ENCODE measurements at regions not wholly inside any gene's neighbourhood (a gene's known extent, or its start where the extent isn't known, plus 50 kb on each side); places are given as distances from the start of the nearest gene placed in this dataset.

DNA sequence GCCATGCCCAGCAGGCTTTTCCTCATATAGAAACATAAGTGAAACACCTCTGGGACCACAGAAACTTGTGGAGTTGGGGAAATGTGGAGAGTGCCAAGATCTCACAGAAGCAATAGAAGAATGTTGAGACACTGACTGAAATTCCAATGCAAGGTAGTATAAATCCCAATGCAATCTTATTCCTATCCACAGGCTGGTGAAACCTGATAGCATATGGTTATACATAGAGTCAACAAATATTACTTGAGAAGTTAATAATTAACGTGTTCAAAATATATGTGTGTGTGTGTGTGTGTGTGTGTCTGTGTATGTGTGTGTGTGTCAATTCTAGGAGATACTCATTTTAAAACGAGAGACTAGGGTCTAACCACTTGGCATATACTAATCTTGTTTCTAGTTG is 776.8 kb upstream of the ACVR2A start:
- no peak overlapping the region for H3K9ac ChIP-seq (ENCODE audit: low read length in 3 of 3)
- no peaks in the 10 kb centered on the region for H3K27me3 ChIP-seq (ENCODE audit: control insufficient read depth, insufficient read depth, low read length)
- no peaks in the 10 kb centered on the region for H3K36me3 ChIP-seq (ENCODE audit: control insufficient read depth in 2 of 3, insufficient read depth in 3 of 3, low read length in 3 of 3)
- H3K4me3 ChIP-seq (ENCODE audit: low read length in 3 of 3), result no peak overlapping the region
- intact Hi-C loops (cut with DNase I), result no loop called here
- FAIRE-seq (no peak), DNase-seq (no peak)
- TF ChIP-seq, protein P1, sequence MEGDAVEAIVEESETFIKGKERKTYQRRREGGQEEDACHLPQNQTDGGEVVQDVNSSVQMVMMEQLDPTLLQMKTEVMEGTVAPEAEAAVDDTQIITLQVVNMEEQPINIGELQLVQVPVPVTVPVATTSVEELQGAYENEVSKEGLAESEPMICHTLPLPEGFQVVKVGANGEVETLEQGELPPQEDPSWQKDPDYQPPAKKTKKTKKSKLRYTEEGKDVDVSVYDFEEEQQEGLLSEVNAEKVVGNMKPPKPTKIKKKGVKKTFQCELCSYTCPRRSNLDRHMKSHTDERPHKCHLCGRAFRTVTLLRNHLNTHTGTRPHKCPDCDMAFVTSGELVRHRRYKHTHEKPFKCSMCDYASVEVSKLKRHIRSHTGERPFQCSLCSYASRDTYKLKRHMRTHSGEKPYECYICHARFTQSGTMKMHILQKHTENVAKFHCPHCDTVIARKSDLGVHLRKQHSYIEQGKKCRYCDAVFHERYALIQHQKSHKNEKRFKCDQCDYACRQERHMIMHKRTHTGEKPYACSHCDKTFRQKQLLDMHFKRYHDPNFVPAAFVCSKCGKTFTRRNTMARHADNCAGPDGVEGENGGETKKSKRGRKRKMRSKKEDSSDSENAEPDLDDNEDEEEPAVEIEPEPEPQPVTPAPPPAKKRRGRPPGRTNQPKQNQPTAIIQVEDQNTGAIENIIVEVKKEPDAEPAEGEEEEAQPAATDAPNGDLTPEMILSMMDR (IDR thresholded peaks at IDR 0.05; ENCODE audit: borderline replicate concordance, extremely low read depth, insufficient read depth), result no peak
- H3K4me1 ChIP-seq (ENCODE audit: control insufficient read depth in 2 of 3, insufficient read depth in 2 of 3, low read depth in 1 of 3, low read length in 3 of 3), result no peaks in the 10 kb centered on the region
- H3K9me3 ChIP-seq (ENCODE audit: control insufficient read depth in 2 of 3, insufficient read depth in 1 of 3, low read length in 3 of 3), result no peaks in the 10 kb centered on the region
- no peak overlapping the region for H3K27ac ChIP-seq (ENCODE audit: low read depth in 2 of 2, low read length in 2 of 2)

DNA sequence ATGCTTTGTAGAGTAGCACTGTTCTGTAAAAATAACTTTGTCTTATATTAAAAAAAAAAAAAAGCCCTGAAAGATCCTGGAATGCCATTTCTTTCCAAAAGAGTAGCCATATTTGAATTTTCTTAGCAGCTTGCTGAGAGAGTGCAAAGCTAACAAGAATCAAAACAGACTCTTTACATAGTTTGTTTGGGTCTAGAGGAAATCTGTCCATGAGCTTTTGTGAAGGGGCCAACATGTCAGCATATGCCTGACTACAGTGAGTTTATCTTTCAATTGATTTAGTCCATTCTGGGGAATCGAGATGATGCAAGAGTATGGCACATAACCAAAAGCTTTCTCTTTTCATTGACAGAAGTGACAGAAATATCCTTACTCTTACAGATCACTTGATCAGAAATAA is 777.7 kb upstream of the ACVR2A start:
- Histone ChIP-seq H3K9me3 (ENCODE audit: control insufficient read depth in 2 of 3, insufficient read depth in 1 of 3, low read length in 3 of 3) (no peaks in the 10 kb centered on the region), H3K27ac (ENCODE audit: low read depth in 2 of 2, low read length in 2 of 2) (no peak overlapping the region), H3K4me3 (ENCODE audit: low read length in 3 of 3) (no peak overlapping the region), H3K9ac (ENCODE audit: low read length in 3 of 3) (no peak overlapping the region), H3K4me1 (ENCODE audit: control insufficient read depth in 2 of 3, insufficient read depth in 2 of 3, low read depth in 1 of 3, low read length in 3 of 3) (no peaks in the 10 kb centered on the region), H3K36me3 (ENCODE audit: control insufficient read depth in 2 of 3, insufficient read depth in 3 of 3, low read length in 3 of 3) (no peaks in the 10 kb centered on the region), H3K27me3 (ENCODE audit: control insufficient read depth, insufficient read depth, low read length) (no peaks in the 10 kb centered on the region)
- FAIRE-seq (no peak), DNase-seq (no peak)
- intact Hi-C loops (cut with DNase I), result no loop called here
- TF ChIP-seq, protein P1 (IDR thresholded peaks at IDR 0.05; ENCODE audit: borderline replicate concordance, extremely low read depth, insufficient read depth), result no peak

DNA sequence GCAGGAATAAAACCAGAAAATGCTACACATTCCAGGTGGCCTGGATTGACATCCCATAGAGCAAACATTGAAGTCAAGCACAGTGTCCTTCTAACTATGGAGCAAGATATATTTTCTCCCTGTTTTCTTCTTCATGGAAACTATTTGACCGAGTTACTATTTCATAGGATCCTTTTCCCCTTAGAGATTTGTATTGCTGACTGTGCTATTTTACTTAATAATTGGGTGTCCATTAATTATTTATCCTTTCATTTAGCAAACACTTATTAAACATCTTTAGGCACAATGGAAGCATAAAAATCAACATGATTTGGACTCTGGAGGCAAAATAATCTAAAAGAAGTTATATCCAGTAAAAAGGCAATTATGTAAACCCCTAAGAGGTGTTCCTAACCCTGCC is 782.8 kb upstream of the ACVR2A start:
- DNase-seq, result no peak
- no peak overlapping the region for H3K4me3 ChIP-seq (ENCODE audit: low read length in 3 of 3)
- H3K9me3 ChIP-seq (ENCODE audit: control insufficient read depth in 2 of 3, insufficient read depth in 1 of 3, low read length in 3 of 3), result no peaks in the 10 kb centered on the region
- TF ChIP-seq, protein P1 (IDR thresholded peaks at IDR 0.05; ENCODE audit: borderline replicate concordance, extremely low read depth, insufficient read depth), result no peak
- no peaks in the 10 kb centered on the region for H3K27me3 ChIP-seq (ENCODE audit: control insufficient read depth, insufficient read depth, low read length)
- no peaks in the 10 kb centered on the region for H3K36me3 ChIP-seq (ENCODE audit: control insufficient read depth in 2 of 3, insufficient read depth in 3 of 3, low read length in 3 of 3)
- H3K27ac ChIP-seq (ENCODE audit: low read depth in 2 of 2, low read length in 2 of 2), result no peak overlapping the region
- intact Hi-C loops (cut with DNase I), result no loop called here
- no peak overlapping the region for H3K9ac ChIP-seq (ENCODE audit: low read length in 3 of 3)
- FAIRE-seq, result no peak
- H3K4me1 ChIP-seq (ENCODE audit: control insufficient read depth in 2 of 3, insufficient read depth in 2 of 3, low read depth in 1 of 3, low read length in 3 of 3), result no peaks in the 10 kb centered on the region

DNA sequence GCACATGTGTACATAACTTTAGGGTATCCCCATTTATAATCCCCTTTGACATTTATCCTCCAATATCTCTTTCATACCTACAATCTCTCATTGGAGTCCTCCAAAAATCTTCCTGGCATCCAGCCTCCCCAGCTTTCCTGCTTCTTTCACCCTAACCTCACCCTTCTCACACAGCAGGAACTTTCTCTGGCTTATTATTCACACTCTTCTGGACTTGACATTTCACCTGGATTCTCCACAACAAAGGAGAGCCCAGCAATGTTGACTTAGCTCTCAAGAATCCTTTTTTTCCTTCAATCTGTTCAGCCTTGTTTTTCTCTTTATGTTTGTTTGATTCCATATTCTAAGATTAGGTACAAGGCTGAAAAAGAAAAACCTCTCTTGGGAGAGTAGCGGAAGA is 783.6 kb upstream of the ACVR2A start:
- no peak for FAIRE-seq
- H3K9ac ChIP-seq (ENCODE audit: low read length in 3 of 3), result no peak overlapping the region
- H3K27me3 ChIP-seq (ENCODE audit: control insufficient read depth, insufficient read depth, low read length), result no peaks in the 10 kb centered on the region
- no peaks in the 10 kb centered on the region for H3K4me1 ChIP-seq (ENCODE audit: control insufficient read depth in 2 of 3, insufficient read depth in 2 of 3, low read depth in 1 of 3, low read length in 3 of 3)
- intact Hi-C loops (cut with DNase I), result no loop called here
- H3K4me3 ChIP-seq (ENCODE audit: low read length in 3 of 3), result no peak overlapping the region
- H3K9me3 ChIP-seq (ENCODE audit: control insufficient read depth in 2 of 3, insufficient read depth in 1 of 3, low read length in 3 of 3), result no peaks in the 10 kb centered on the region
- DNase-seq, result no peak
- no peak overlapping the region for H3K27ac ChIP-seq (ENCODE audit: low read depth in 2 of 2, low read length in 2 of 2)
- H3K36me3 ChIP-seq (ENCODE audit: control insufficient read depth in 2 of 3, insufficient read depth in 3 of 3, low read length in 3 of 3), result no peaks in the 10 kb centered on the region
- TF ChIP-seq, protein P1 (IDR thresholded peaks at IDR 0.05; ENCODE audit: borderline replicate concordance, extremely low read depth, insufficient read depth), result no peak

Data from kidney (tissue), 13 donors.